Adipocyte (in vitro differentiated cells): ENCODE measurements at regions not wholly inside any gene's neighbourhood (a gene's known extent, or its start where the extent isn't known, plus 50 kb on each side); places are given as distances from the start of the nearest gene placed in this dataset.
"Not testable (repeated sequence)": the region's sequence is repeated elsewhere in the genome, so short reads cannot be mapped to it uniquely, and the experiment has no call there.

Experiments
- DNase-seq: peaks from one replicate; pipeline ENCODE4 v3.0.0-alpha.2; 2015; ENCODE audit warnings: low read depth
- H3K27me3 ChIP-seq: replicated peaks from 2 replicates; pipeline ENCODE4 v1.7.0; 2013; ENCODE audit warnings: mild to moderate bottlenecking, low read length, moderate library complexity; ENCODE audit not compliant: control insufficient read depth, insufficient read depth
- H3K36me3 ChIP-seq: 2 replicates; pipeline ENCODE4 v1.7.0; 2013; ENCODE audit warnings: low read length, mild to moderate bottlenecking, moderate library complexity; ENCODE audit not compliant: control insufficient read depth, insufficient read depth, severe bottlenecking
- H3K4me1 ChIP-seq: 2 replicates; pipeline ENCODE4 v1.7.0; 2013; ENCODE audit warnings: mild to moderate bottlenecking, low read length, moderate library complexity; ENCODE audit not compliant: control insufficient read depth, insufficient read depth
- H3K4me3 ChIP-seq: 2 replicates; pipeline ENCODE4 v1.7.0; 2013; ENCODE audit warnings: mild to moderate bottlenecking, low read length, moderate library complexity
- H3K9ac ChIP-seq: 2 replicates; pipeline ENCODE4 v1.7.0; 2013; ENCODE audit warnings: mild to moderate bottlenecking, low read length, moderate library complexity
- H3K9me3 ChIP-seq: 2 replicates; pipeline ENCODE4 v1.7.0; 2013; ENCODE audit warnings: mild to moderate bottlenecking, low read length, moderate library complexity; ENCODE audit not compliant: control insufficient read depth

DNA sequence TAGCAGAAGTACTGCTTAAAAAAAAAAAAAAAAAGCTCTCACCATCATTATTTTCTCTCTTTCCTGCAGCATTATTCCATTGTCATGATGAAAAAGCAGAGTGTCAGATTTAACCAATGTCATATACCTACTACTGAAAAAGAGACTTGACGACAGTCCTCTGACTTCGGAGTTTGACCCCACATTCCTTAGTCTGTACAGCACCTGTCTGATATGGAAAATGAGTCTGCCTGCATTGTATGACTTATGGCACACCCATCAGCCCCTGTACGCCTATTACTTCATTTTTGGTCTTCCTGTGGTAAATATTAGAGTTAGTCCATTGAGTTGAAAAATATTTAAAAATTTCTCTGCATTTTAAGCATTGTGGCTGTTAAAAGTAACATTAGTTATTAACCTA is 54.5 kb upstream of the NOX4 start:
- no peaks in the 10 kb centered on the region for H3K9me3 ChIP-seq
- no peak for DNase-seq
- no peaks in the 10 kb centered on the region for H3K4me1 ChIP-seq
- H3K9ac ChIP-seq = no peak overlapping the region
- H3K36me3 ChIP-seq = no peaks in the 10 kb centered on the region
- H3K4me3 ChIP-seq = no peak overlapping the region
- H3K27me3 ChIP-seq = no peaks in the 10 kb centered on the region

DNA sequence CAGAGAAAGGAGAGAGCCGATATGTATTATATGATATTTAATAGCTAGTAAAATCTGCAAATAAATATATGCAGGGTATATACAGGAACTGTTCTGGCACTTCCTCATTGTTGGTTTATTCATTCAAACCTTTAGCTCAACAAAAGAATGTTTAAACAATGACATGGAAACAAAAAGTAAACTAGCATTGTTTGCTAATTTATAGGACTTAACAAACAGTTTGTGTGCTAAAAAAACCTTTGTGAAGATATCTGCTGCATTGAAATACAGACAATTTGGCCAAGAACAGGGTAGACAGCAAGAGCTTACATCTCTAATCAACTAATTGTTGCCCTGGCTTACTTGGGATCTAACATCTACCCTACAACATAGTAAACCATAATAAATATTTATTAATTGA is 64.6 kb upstream of the NOX4 start:
- not testable (repeated sequence) for H3K36me3 ChIP-seq, H3K9ac ChIP-seq, H3K27me3 ChIP-seq, DNase-seq, H3K4me1 ChIP-seq, H3K9me3 ChIP-seq, H3K4me3 ChIP-seq

- not testable (repeated sequence) for DNase-seq, H3K36me3 ChIP-seq, H3K4me1 ChIP-seq, H3K9ac ChIP-seq, H3K4me3 ChIP-seq, H3K9me3 ChIP-seq, H3K27me3 ChIP-seq
Observed at GRCh38 chr11:89556731-89557707, 65.8 kb upstream of the NOX4 start.

DNA sequence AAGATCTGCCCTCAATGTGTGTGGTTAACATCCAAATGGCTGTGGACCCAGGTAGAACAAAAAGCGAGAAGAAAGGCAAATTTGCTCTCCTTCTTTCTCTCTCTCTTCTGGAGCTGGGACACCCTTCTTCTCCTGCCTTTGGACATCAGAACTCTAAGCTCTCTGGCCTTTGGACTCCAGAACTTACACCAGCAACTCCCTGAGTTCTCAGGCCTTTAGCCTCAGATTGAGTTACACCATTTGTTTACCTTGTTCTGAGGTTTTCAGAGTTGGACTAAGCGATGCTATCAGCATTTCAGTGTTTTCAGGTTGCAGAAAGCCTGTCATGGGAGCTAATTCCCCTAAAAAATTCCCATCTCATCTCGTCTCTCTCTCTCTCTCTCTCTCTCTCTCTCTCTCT is 69.4 kb upstream of the NOX4 start:
- not testable (repeated sequence) for H3K9me3 ChIP-seq, DNase-seq, H3K9ac ChIP-seq, H3K4me1 ChIP-seq, H3K36me3 ChIP-seq, H3K4me3 ChIP-seq, H3K27me3 ChIP-seq

DNA sequence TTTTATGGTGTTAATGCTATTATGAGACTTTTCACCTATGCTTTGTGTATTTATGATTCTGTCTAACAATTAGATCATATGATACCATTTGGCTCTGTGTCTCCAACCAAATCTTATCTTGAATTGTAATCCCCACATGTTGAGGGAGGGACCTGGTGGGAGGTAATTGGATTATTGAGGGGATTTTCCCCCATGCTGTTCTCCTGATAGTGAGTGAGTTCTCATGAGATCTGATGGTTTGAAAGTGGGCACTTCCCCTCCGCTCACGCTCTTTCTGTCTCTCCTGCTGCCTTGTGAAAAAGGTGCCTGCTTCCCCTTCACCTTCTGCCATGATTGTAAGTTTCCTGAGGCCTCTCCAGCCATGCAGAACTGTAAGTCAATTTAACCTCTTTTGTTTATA is 71.6 kb upstream of the NOX4 start:
- H3K9me3 ChIP-seq, H3K4me3 ChIP-seq, H3K36me3 ChIP-seq, DNase-seq, H3K4me1 ChIP-seq, H3K9ac ChIP-seq, H3K27me3 ChIP-seq: not testable (repeated sequence)

DNA sequence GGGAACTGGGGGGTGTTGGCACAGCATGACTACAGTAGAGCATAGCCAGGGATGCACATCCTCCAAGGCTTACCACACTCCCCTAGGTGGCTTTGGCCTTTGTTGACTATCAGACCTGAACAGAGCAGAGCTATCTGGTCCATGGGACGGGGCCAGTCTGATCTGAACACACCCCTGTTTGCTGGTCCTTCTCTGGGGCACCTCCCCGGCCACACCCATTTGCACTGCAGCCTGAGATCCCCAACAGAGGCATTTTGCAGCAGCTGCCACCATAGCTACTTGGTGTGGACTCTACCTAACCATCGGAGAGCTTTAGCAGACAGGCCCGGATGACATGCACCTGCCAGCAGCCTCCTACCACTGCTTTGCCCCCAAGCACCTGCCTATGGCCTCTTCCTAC is 75.8 kb upstream of the NOX4 start:
- Histone ChIP-seq H3K4me3 (no peak overlapping the region), H3K9me3 (no peaks in the 10 kb centered on the region), H3K36me3 (no peaks in the 10 kb centered on the region), H3K4me1 (no peaks in the 10 kb centered on the region), H3K9ac (no peak overlapping the region), H3K27me3 (no peaks in the 10 kb centered on the region)
- DNase-seq = no peak

GRCh38 chr11:89569387-89569786 is 78.2 kb upstream of the NOX4 start:
- H3K9me3 ChIP-seq, H3K4me3 ChIP-seq, H3K27me3 ChIP-seq: not testable (repeated sequence)

DNA sequence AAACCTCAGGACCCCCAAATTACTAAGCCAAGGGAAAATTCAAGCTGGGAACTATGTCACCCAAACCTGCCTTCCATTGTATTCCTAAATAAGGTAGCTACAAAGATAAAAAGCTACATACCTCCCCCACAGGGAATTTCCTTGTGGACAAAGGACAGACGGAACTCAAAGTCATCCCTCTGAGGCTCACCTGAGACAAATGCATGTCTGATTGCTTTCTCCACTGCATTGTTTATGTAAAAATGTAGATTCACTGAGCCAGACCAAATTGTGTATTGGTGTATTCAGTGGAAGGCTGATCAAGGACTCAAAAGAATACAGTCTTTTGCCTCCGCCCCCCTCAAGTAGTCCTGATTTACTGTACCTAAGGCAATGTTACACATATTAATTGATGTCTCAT is 80.5 kb upstream of the NOX4 start:
- not testable (repeated sequence) for H3K4me3 ChIP-seq, H3K9me3 ChIP-seq, DNase-seq, H3K9ac ChIP-seq, H3K36me3 ChIP-seq, H3K27me3 ChIP-seq, H3K4me1 ChIP-seq

More at GRCh38 chr11:89569387-89569786, 78.2 kb upstream of the NOX4 start:
- H3K9ac ChIP-seq, H3K4me1 ChIP-seq, DNase-seq, H3K36me3 ChIP-seq: not testable (repeated sequence)

DNA sequence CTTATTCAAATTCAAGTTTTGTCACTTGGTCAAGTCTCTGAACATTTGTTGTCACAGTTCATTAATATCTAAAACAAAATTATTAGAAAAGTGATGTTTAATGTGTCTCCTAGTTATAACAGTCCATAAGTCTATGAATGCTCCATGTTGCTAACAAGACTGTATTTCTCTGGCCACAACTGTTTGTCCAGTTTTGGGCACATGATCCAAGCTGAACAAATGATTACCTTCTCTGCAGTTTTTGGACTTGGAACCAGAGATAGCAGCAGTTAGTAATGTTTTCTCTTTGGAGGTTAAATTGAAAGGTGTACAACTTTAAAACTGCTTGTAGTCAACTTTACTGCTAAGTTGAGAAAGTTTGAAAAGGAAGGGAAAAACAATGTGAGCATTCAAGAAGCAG is 84.7 kb upstream of the NOX4 start:
- DNase-seq = not testable (repeated sequence)

DNA sequence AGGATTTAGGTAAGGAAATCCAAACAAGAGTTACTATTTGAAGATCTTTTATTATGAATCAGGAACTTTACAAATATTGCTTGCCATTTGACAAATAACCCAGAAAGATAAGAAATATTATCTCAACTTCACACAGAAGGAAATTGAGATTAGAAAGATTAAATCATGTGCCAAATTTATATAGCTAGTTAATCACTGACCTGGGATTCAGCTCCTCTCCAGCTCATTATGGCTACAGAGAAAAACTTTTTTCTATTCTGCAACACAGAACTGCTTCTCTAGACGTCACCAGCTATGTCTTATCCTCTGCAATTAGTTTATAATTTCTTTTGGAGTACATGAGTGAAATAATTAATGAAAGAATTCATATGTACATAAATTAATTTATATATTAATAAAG is 86.3 kb upstream of the NOX4 start:
- not testable (repeated sequence) for DNase-seq, H3K4me3 ChIP-seq, H3K9ac ChIP-seq, H3K4me1 ChIP-seq, H3K9me3 ChIP-seq, H3K27me3 ChIP-seq, H3K36me3 ChIP-seq

More for the DNA sequence above, 84.7 kb upstream of the NOX4 start:
- not testable (repeated sequence) for H3K36me3 ChIP-seq, H3K27me3 ChIP-seq, H3K9me3 ChIP-seq, H3K9ac ChIP-seq, H3K4me1 ChIP-seq, H3K4me3 ChIP-seq

DNA sequence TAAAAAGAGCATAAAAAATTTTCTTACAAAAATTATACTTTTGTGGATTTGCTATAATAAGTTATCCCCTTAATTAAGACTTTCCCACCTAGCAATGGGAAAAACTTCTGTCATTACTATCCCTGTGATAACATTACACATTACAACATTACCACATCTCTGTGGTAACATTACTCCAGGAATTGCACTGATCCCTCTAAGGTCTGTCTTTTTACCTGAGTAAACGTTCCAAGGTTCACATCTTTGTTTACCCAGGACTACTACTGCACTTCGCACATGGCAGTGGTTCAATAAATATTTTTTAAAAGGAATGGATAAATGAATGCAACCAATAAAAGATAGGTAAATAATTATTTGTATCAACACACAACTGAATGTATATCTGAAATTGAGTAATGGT is 92.4 kb upstream of the NOX4 start:
- H3K9ac ChIP-seq = no peak overlapping the region
- H3K4me3 ChIP-seq = no peak overlapping the region
- no peaks in the 10 kb centered on the region for H3K9me3 ChIP-seq
- H3K27me3 ChIP-seq = no peaks in the 10 kb centered on the region
- no peaks in the 10 kb centered on the region for H3K36me3 ChIP-seq
- no peak for DNase-seq
- H3K4me1 ChIP-seq = no peaks in the 10 kb centered on the region

DNA sequence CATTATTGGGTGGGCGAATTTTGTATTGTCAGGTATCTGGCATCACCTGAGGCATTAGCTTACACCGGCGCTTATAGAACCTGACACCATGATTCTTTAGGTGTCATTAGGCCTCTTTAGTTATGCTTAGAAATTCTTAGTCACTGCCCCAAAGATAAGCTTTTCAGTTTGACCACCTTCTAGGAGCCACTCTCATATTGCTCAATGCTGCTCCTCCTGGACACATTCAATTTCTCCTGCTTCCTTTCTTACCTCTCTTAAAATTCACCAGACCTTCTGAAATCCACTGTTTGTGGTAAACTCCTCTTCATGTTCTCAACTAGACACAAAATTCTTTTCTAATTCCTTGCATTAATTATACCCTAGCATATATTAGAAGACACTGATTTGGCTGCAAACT is 93.9 kb upstream of the NOX4 start:
- H3K36me3 ChIP-seq, DNase-seq, H3K4me3 ChIP-seq, H3K27me3 ChIP-seq, H3K9me3 ChIP-seq, H3K9ac ChIP-seq, H3K4me1 ChIP-seq: not testable (repeated sequence)
